SU-DHL-6 (cell line): ENCODE measurements at regions not wholly inside any gene's neighbourhood (a gene's known extent, or its start where the extent isn't known, plus 50 kb on each side); places are given as distances from the start of the nearest gene placed in this dataset.

Experiments used
- H2AFZ ChIP-seq: fragments of 200-600 bp; sonication (generic); 2 replicates; pipeline ENCODE4 v1.6.1; 2014; ENCODE audit warnings: low read depth, mild to moderate bottlenecking, moderate library complexity, mixed read lengths, antibody characterized with exemption, low read length; ENCODE audit not compliant: severe bottlenecking
- H3F3A ChIP-seq: fragments of 200-600 bp; shearing (Covaris generic); 2 replicates; pipeline ENCODE4 v1.6.0; 2016; ENCODE audit warnings: antibody characterized with exemption, mild to moderate bottlenecking; ENCODE audit not compliant: insufficient read depth
- H3K27ac ChIP-seq: fragments of 200-600 bp; sonication (generic); 2 replicates; pipeline ENCODE4 v1.5.1; 2016; ENCODE audit warnings: low read depth, mild to moderate bottlenecking, low read length, moderate library complexity, mixed read lengths
- H3K27me3 ChIP-seq: fragments of 200-600 bp; sonication (generic), shearing (Covaris generic); 2 replicates; pipeline ENCODE4 v1.6.0; 2014; ENCODE audit warnings: mild to moderate bottlenecking, low read length
- H3K36me3 ChIP-seq: fragments of 200-600 bp; sonication (generic); 2 replicates; pipeline ENCODE4 v1.6.1; 2014; ENCODE audit warnings: mild to moderate bottlenecking, low read length, mixed read lengths
- H3K4me2 ChIP-seq: fragments of 300-600, 200-600 bp; shearing (Covaris generic), sonication (generic); 2 replicates; pipeline ENCODE4 v1.6.0; 2014; ENCODE audit warnings: low read length, low read depth, mild to moderate bottlenecking; ENCODE audit not compliant: poor library complexity, severe bottlenecking
- H3K4me3 ChIP-seq: fragments of 200-600 bp; sonication (generic); 2 replicates; pipeline ENCODE4 v1.5.1; 2014; ENCODE audit warnings: antibody characterized with exemption, low read length, mild to moderate bottlenecking, mixed read lengths; ENCODE audit not compliant: insufficient read depth, poor library complexity, severe bottlenecking
- H3K79me2 ChIP-seq: fragments of 200-600 bp; sonication (generic); 2 replicates; pipeline ENCODE4 v1.6.1; 2014; ENCODE audit warnings: mild to moderate bottlenecking, low read length, moderate library complexity; ENCODE audit not compliant: insufficient read depth
- H3K9ac ChIP-seq: fragments of 200-600 bp; sonication (generic); 2 replicates; pipeline ENCODE4 v1.7.0; 2014; ENCODE audit warnings: mild to moderate bottlenecking, low read length
- H3K9me2 ChIP-seq: fragments of 200-600 bp; sonication (generic); replicated peaks from 2 replicates; pipeline ENCODE4 v1.6.1; 2014; ENCODE audit warnings: low read length; ENCODE audit not compliant: insufficient read depth
- H3K9me3 ChIP-seq: fragments of 200-600 bp; sonication (generic); 2 replicates; pipeline ENCODE4 v1.6.1; 2014; ENCODE audit warnings: low read length, mixed read lengths; ENCODE audit not compliant: insufficient read depth
- H4K20me1 ChIP-seq: fragments of 200-600 bp; sonication (generic); 2 replicates; pipeline ENCODE4 v1.6.1; 2014; ENCODE audit warnings: low read depth, mild to moderate bottlenecking, antibody characterized with exemption, low read length, moderate library complexity, mixed read lengths
- EZH2phosphoT487 ChIP-seq: fragments of 200-600 bp; sonication (generic), shearing (Covaris generic); conservative IDR thresholded peaks from 2 replicates; pipeline ENCODE4 v1.6.1; 2018; ENCODE audit warnings: mild to moderate bottlenecking, antibody characterized with exemption, low read length, moderate library complexity, mixed read lengths
- TF ChIP-seq, protein P1 (sequence below): fragments of 200-600 bp; sonication (generic); IDR thresholded peaks from one replicate; pipeline ENCODE4 v1.5.1; 2017; ENCODE audit warnings: antibody characterized with exemption, mild to moderate bottlenecking, low read length, moderate library complexity; ENCODE audit not compliant: insufficient read depth, poor library complexity, severe bottlenecking

DNA sequence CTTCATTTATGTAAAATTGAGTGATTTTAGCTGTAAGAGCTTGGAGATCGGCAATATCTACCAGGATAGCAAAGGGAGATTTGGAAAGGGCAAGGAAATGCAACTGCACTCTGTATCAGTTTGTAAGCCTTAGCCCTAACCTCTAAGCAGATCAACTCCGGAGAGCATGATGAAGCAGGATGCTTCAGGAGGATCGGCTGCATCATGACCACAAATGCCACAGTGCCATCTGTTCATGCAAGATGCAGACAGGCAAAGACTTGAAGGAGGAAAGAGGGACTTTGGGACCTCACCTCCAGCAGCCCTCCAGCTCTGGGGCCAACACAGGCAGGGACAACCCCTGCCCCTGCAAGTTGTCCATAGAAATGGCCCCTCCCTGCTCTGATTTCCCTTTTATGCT, 377.6 kb upstream of the GATB start:
- H2AFZ ChIP-seq = no peak overlapping the region
- no peaks in the 10 kb centered on the region for H3K9me3 ChIP-seq
- H3K4me3 ChIP-seq = no peak overlapping the region
- no peaks in the 10 kb centered on the region for H4K20me1 ChIP-seq
- no peak overlapping the region for H3K9ac ChIP-seq
- H3K27ac ChIP-seq = no peak overlapping the region
- H3K36me3 ChIP-seq = no peaks in the 10 kb centered on the region
- TF ChIP-seq, protein P1, sequence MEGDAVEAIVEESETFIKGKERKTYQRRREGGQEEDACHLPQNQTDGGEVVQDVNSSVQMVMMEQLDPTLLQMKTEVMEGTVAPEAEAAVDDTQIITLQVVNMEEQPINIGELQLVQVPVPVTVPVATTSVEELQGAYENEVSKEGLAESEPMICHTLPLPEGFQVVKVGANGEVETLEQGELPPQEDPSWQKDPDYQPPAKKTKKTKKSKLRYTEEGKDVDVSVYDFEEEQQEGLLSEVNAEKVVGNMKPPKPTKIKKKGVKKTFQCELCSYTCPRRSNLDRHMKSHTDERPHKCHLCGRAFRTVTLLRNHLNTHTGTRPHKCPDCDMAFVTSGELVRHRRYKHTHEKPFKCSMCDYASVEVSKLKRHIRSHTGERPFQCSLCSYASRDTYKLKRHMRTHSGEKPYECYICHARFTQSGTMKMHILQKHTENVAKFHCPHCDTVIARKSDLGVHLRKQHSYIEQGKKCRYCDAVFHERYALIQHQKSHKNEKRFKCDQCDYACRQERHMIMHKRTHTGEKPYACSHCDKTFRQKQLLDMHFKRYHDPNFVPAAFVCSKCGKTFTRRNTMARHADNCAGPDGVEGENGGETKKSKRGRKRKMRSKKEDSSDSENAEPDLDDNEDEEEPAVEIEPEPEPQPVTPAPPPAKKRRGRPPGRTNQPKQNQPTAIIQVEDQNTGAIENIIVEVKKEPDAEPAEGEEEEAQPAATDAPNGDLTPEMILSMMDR = no peak
- TF ChIP-seq EZH2phosphoT487 = no peak
- H3K4me2 ChIP-seq = no peak overlapping the region
- no peaks in the 10 kb centered on the region for H3F3A ChIP-seq
- H3K9me2 ChIP-seq = no peaks in the 10 kb centered on the region
- no peaks in the 10 kb centered on the region for H3K79me2 ChIP-seq
- no peaks in the 10 kb centered on the region for H3K27me3 ChIP-seq

DNA sequence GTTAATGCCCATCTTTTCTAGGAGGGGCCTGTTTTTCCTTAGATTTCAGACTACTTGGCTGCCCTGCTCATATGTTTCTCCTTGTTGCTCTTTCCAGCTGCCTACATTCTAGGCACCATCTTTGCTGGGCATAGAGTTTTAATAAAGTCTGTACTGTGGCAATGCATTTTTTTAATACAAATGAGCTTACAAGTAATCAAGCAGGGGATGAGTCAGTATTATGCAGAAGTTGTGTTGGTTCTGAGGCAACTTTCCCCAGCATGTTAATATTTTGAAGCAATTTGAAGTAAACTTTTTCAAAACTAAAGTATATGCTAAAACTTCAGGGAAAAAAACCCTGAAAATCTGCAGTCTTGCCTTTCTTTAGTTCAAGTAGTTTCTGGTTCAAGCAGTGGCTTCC, 372.0 kb upstream of the GATB start:
- H3K27me3 ChIP-seq = no peaks in the 10 kb centered on the region
- no peak overlapping the region for H3K4me3 ChIP-seq
- no peak overlapping the region for H2AFZ ChIP-seq
- H3K4me2 ChIP-seq = no peak overlapping the region
- no peaks in the 10 kb centered on the region for H3K79me2 ChIP-seq
- H3K9me2 ChIP-seq = no peaks in the 10 kb centered on the region
- TF ChIP-seq, protein P1 = no peak
- no peak for TF ChIP-seq EZH2phosphoT487
- no peaks in the 10 kb centered on the region for H3K36me3 ChIP-seq
- no peak overlapping the region for H3K9ac ChIP-seq
- no peaks in the 10 kb centered on the region for H4K20me1 ChIP-seq
- no peaks in the 10 kb centered on the region for H3K9me3 ChIP-seq
- H3K27ac ChIP-seq = no peak overlapping the region
- no peaks in the 10 kb centered on the region for H3F3A ChIP-seq

DNA sequence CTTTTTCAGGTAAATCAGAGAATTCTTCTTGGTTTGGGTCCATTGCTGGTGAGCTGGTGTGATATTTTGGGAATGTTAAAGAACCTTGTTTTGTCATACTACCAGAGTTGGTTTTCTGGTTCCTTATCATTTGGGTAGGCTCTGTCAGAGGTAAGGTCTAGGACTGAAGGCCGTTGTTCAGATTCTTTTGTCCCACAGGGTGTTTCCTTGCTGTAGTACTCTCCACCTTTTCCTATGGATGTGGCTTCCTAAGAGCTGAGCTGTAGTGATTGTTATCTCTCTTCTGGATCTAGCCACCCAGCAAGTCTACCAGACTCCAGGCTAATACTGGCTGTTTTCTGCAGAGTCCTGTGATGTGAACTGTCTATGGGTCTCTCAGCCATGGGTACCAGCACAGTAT, 367.5 kb upstream of the GATB start:
- no peaks in the 10 kb centered on the region for H3K9me3 ChIP-seq
- no peaks in the 10 kb centered on the region for H3K36me3 ChIP-seq
- no peaks in the 10 kb centered on the region for H3K79me2 ChIP-seq
- TF ChIP-seq, protein P1 = no peak
- TF ChIP-seq EZH2phosphoT487 = no peak
- H4K20me1 ChIP-seq = no peaks in the 10 kb centered on the region
- no peak overlapping the region for H2AFZ ChIP-seq
- H3K4me2 ChIP-seq = no peak overlapping the region
- no peak overlapping the region for H3K4me3 ChIP-seq
- no peak overlapping the region for H3K9ac ChIP-seq
- H3K27me3 ChIP-seq = no peaks in the 10 kb centered on the region
- H3K27ac ChIP-seq = no peak overlapping the region
- H3F3A ChIP-seq = no peaks in the 10 kb centered on the region
- H3K9me2 ChIP-seq = no peaks in the 10 kb centered on the region

DNA sequence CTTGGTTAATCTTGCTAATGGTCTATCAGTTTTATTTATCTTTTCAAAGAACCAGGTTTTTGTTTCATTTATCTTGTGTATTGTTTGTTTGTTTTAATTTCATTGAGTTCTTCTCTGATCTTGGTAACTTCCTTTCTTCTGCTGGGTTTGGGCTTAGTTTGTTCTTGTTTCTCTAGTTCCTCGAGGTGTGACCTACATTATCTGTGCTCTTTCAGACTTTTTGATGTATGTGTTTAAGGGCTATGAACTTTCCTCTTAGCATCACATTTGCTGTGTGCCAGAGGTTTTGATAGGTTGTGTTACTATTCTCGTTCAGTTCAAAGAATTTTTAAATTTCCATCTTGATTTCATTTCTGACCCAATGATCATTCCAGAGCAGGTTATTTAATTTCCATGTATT, 365.4 kb upstream of the GATB start:
- no peaks in the 10 kb centered on the region for H4K20me1 ChIP-seq
- no peaks in the 10 kb centered on the region for H3F3A ChIP-seq
- H3K9me3 ChIP-seq = no peaks in the 10 kb centered on the region
- no peak overlapping the region for H3K9ac ChIP-seq
- TF ChIP-seq EZH2phosphoT487 = no peak
- TF ChIP-seq, protein P1 = no peak
- H3K79me2 ChIP-seq = no peaks in the 10 kb centered on the region
- H2AFZ ChIP-seq = no peak overlapping the region
- no peaks in the 10 kb centered on the region for H3K36me3 ChIP-seq
- H3K9me2 ChIP-seq = no peaks in the 10 kb centered on the region
- no peak overlapping the region for H3K27ac ChIP-seq
- no peak overlapping the region for H3K4me2 ChIP-seq
- no peak overlapping the region for H3K4me3 ChIP-seq
- no peaks in the 10 kb centered on the region for H3K27me3 ChIP-seq
